A673 (cell line): ENCODE measurements at regions not wholly inside any gene's neighbourhood (a gene's known extent, or its start where the extent isn't known, plus 50 kb on each side); places are given as distances from the start of the nearest gene placed in this dataset.

Source experiments
- BruUV-seq: library from RNA; stranded (reverse); fragments of 400-500 nt; replicated peaks from 2 replicates; lab custom pipeline; 2021; lab: Mats Ljungman, UMichigan
- CTCF ChIA-PET: fragments of 300-600 bp; sonication (Branson Sonifier 250); formaldehyde crosslinking; loops from one replicate; lab custom pipeline; 2022; ENCODE audit warnings: antibody characterized with exemption; lab: Charles Lee
- POLR2A ChIA-PET: fragments of 300-600 bp; sonication (Branson Sonifier 250); formaldehyde crosslinking; loops from one replicate; lab custom pipeline; 2022; ENCODE audit warnings: antibody characterized with exemption; ENCODE audit not compliant: low non-redundant PET; lab: Charles Lee
- DNase-seq: peaks from one replicate; pipeline ENCODE4 v3.0.0-alpha.2; 2015; ENCODE audit warnings: low spot score
- H3K27ac ChIP-seq: fragments of 200-600 bp; sonication (generic); 2 replicates; pipeline ENCODE4 v1.5.1; 2016; ENCODE audit warnings: mixed run types, low read depth, mild to moderate bottlenecking, mixed read lengths, antibody characterized with exemption, low read length; ENCODE audit not compliant: poor library complexity, severe bottlenecking
- H3K27me3 ChIP-seq: fragments of 200-600 bp; sonication (generic); replicated peaks from 2 replicates; pipeline ENCODE4 v1.6.1; 2017; ENCODE audit warnings: mixed run types, low read depth, mild to moderate bottlenecking, mixed read lengths, antibody characterized with exemption, low read length; ENCODE audit not compliant: insufficient read depth, poor library complexity
- H3K36me3 ChIP-seq: fragments of 200-600 bp; sonication (generic); 2 replicates; pipeline ENCODE4 v1.6.1; 2016; ENCODE audit warnings: mixed run types, mild to moderate bottlenecking, mixed read lengths, antibody characterized with exemption, low read length; ENCODE audit not compliant: insufficient read depth, poor library complexity, severe bottlenecking
- H3K4me1 ChIP-seq: fragments of 200-600 bp; sonication (generic); 2 replicates; pipeline ENCODE4 v1.6.1; 2017; ENCODE audit warnings: mixed run types, mild to moderate bottlenecking, mixed read lengths, antibody characterized with exemption, low read length; ENCODE audit not compliant: insufficient read depth, poor library complexity, severe bottlenecking
- H3K4me3 ChIP-seq: fragments of 200-600 bp; sonication (generic); 2 replicates; pipeline ENCODE4 v1.5.1; 2016; ENCODE audit warnings: low read depth, mixed run types, mild to moderate bottlenecking, mixed read lengths, low read length; ENCODE audit not compliant: poor library complexity, severe bottlenecking
- H3K9me3 ChIP-seq: fragments of 200-600 bp; sonication (generic); 2 replicates; pipeline ENCODE4 v1.6.1; 2016; ENCODE audit warnings: mixed run types, low read depth, mild to moderate bottlenecking, mixed read lengths, antibody characterized with exemption, low read length; ENCODE audit not compliant: poor library complexity, severe bottlenecking
- EZH2 ChIP-seq: fragments of 200-600 bp; sonication (generic); IDR thresholded peaks from 2 replicates; pipeline ENCODE4 v1.6.1; 2017; ENCODE audit warnings: borderline replicate concordance, low read depth, mild to moderate bottlenecking, mixed read lengths, antibody characterized with exemption, low read length; ENCODE audit not compliant: poor library complexity, severe bottlenecking
- intact Hi-C: fragments of 100-400 bp; cut with micrococcal nuclease; formaldehyde crosslinking; loops from one replicate; pipeline ENCODE4 v1.10.0; 2022; ENCODE audit not compliant: unreplicated experiment
- TF ChIP-seq, protein P1 (sequence below): fragments of 300-800, 200-600 bp; sonication (generic); conservative IDR thresholded peaks from 2 replicates; pipeline ENCODE4 v1.5.1; 2017; ENCODE audit warnings: low read depth, mild to moderate bottlenecking, antibody characterized with exemption, low read length, moderate library complexity, mixed read lengths

- H3K36me3 ChIP-seq = no peaks in the 10 kb centered on the region
- H3K4me3 ChIP-seq = no peak overlapping the region
- no peak for TF ChIP-seq EZH2
- TF ChIP-seq, protein P1, sequence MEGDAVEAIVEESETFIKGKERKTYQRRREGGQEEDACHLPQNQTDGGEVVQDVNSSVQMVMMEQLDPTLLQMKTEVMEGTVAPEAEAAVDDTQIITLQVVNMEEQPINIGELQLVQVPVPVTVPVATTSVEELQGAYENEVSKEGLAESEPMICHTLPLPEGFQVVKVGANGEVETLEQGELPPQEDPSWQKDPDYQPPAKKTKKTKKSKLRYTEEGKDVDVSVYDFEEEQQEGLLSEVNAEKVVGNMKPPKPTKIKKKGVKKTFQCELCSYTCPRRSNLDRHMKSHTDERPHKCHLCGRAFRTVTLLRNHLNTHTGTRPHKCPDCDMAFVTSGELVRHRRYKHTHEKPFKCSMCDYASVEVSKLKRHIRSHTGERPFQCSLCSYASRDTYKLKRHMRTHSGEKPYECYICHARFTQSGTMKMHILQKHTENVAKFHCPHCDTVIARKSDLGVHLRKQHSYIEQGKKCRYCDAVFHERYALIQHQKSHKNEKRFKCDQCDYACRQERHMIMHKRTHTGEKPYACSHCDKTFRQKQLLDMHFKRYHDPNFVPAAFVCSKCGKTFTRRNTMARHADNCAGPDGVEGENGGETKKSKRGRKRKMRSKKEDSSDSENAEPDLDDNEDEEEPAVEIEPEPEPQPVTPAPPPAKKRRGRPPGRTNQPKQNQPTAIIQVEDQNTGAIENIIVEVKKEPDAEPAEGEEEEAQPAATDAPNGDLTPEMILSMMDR = no peak
- no peaks in the 10 kb centered on the region for H3K9me3 ChIP-seq
- POLR2A ChIA-PET = no interaction called here
- intact Hi-C loops = no loop called here
- H3K4me1 ChIP-seq = no peaks in the 10 kb centered on the region
- no peak for DNase-seq
- peaks cover 42% of the 10 kb centered on the region for H3K27me3 ChIP-seq
- no peak overlapping the region for H3K27ac ChIP-seq
- CTCF ChIA-PET = no interaction called here
- no TSS peak for BruUV-seq
These were observed 116.9 kb upstream of the KCNK1 start for GRCh38 chr1:233496993-233497392.

- Histone ChIP-seq H3K27ac (no peak overlapping the region), H3K4me1 (no peaks in the 10 kb centered on the region), H3K36me3 (no peaks in the 10 kb centered on the region), H3K9me3 (no peaks in the 10 kb centered on the region), H3K27me3 (peaks cover 35% of the 10 kb centered on the region), H3K4me3 (no peak overlapping the region)
- BruUV-seq = no TSS peak
- no peak for DNase-seq
- ChIA-PET POLR2A (no interaction called here), CTCF (no interaction called here)
- intact Hi-C loops = no loop called here
- TF ChIP-seq, protein P1 = no peak
- TF ChIP-seq EZH2 = no peak
These were observed 116.2 kb upstream of the KCNK1 start for GRCh38 chr1:233497679-233498078.

DNA sequence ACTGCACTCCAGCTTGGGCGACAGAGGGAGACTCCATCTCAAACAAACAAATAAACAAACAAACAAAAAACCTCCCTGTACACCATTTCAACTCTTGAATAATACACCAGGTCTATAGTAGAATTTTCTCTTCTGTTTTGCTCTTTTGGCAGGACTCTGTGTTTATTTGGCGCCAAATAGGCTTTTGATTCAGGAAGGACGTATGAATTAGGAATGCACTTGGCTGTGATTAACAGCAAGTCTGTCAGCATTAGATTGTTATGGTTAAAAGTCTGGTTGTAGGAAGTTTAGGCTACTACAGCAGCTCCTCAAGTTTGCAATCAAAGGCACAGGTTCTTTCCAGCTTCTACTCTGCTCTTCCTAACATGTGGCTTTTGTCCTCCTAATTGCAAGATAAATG lies 113.8 kb upstream of the KCNK1 start:
- Histone ChIP-seq H3K4me3 (no peak overlapping the region), H3K27me3 (peaks cover 30% of the 10 kb centered on the region), H3K36me3 (no peaks in the 10 kb centered on the region), H3K9me3 (no peaks in the 10 kb centered on the region), H3K4me1 (no peaks in the 10 kb centered on the region), H3K27ac (no peak overlapping the region)
- no peak for TF ChIP-seq EZH2
- TF ChIP-seq, protein P1 = no peak
- no peak for DNase-seq
- intact Hi-C loops = no loop called here
- POLR2A ChIA-PET = no interaction called here
- CTCF ChIA-PET = no interaction called here
- no TSS peak for BruUV-seq
